ENCODE measurements at regions not wholly inside any gene's neighbourhood (a gene's known extent, or its start where the extent isn't known, plus 50 kb on each side); places are given as distances from the start of the nearest gene placed in this dataset.
"Not testable (repeated sequence)": the region's sequence is repeated elsewhere in the genome, so short reads cannot be mapped to it uniquely, and the experiment has no call there.

GRCh38 chr22:47307326-47307725, 544.9 kb downstream of the TBC1D22A start:
- no peak overlapping the region for H3K4me3 ChIP-seq (ENCODE audit: low read depth, low read length)
- DNase-seq (ENCODE audit: low read depth) = no peak
- TF ChIP-seq, protein P1, sequence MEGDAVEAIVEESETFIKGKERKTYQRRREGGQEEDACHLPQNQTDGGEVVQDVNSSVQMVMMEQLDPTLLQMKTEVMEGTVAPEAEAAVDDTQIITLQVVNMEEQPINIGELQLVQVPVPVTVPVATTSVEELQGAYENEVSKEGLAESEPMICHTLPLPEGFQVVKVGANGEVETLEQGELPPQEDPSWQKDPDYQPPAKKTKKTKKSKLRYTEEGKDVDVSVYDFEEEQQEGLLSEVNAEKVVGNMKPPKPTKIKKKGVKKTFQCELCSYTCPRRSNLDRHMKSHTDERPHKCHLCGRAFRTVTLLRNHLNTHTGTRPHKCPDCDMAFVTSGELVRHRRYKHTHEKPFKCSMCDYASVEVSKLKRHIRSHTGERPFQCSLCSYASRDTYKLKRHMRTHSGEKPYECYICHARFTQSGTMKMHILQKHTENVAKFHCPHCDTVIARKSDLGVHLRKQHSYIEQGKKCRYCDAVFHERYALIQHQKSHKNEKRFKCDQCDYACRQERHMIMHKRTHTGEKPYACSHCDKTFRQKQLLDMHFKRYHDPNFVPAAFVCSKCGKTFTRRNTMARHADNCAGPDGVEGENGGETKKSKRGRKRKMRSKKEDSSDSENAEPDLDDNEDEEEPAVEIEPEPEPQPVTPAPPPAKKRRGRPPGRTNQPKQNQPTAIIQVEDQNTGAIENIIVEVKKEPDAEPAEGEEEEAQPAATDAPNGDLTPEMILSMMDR (IDR thresholded peaks at IDR 0.05; ENCODE audit: control insufficient read depth, extremely low read depth, insufficient read depth) = no peak

- no peak overlapping the region for H3K4me3 ChIP-seq (ENCODE audit: low read depth, low read length)
- DNase-seq (ENCODE audit: low read depth) = no peak
- TF ChIP-seq, protein P1 (IDR thresholded peaks at IDR 0.05; ENCODE audit: control insufficient read depth, extremely low read depth, insufficient read depth) = no peak
Measured at GRCh38 chr22:47304854-47305253, 542.4 kb downstream of the TBC1D22A start.

GRCh38 chr22:47304191-47304831, 541.9 kb downstream of the TBC1D22A start:
- no peak overlapping the region for H3K4me3 ChIP-seq (ENCODE audit: low read depth, low read length)
- no peak for DNase-seq (ENCODE audit: low read depth)
- TF ChIP-seq, protein P1 (IDR thresholded peaks at IDR 0.05; ENCODE audit: control insufficient read depth, extremely low read depth, insufficient read depth) = no peak

DNA sequence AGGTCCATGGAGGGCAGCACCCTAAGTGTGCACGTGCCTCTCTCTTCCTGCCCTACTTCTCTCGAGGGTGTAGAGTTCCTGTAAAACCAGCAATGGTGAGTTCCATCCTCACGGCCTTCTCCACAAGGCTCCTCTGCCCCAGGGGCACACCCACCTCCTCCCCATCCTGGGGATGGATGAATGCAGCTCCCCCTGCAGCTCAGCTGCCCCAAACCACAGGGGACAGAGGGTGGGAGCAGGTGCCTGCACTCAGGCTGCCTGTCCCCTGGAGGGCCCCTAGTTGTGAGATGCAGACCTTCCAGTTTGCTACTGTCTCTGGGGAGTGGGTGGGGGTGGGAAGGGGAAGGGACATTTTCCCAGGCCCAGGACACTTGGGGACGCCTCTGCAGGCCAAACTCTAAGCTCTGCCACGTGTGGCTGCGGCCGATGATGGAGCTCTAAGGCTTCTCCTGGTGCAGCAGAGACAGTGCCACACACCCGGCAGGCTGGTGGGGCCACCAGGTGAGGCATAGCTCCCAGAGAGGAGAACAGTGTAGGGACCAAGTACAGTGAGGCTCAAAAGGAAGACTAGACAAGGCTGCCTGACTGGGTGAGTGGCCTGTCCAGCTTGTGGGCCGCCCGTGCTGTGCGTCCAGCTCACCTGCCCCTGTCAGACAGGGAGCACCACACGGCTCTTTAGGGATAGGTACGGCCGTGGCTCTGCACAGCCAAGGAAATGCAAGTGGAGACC, 540.9 kb downstream of the TBC1D22A start:
- DNase-seq (ENCODE audit: low read depth) = no peak
- TF ChIP-seq, protein P1 (IDR thresholded peaks at IDR 0.05; ENCODE audit: control insufficient read depth, extremely low read depth, insufficient read depth) = no peak
- H3K4me3 ChIP-seq (ENCODE audit: low read depth, low read length) = no peak overlapping the region

- not testable (repeated sequence) for DNase-seq (ENCODE audit: low read depth); H3K4me3 ChIP-seq (ENCODE audit: low read depth, low read length)
Measured at GRCh38 chr22:47302587-47302986, 540.1 kb downstream of the TBC1D22A start.

DNA sequence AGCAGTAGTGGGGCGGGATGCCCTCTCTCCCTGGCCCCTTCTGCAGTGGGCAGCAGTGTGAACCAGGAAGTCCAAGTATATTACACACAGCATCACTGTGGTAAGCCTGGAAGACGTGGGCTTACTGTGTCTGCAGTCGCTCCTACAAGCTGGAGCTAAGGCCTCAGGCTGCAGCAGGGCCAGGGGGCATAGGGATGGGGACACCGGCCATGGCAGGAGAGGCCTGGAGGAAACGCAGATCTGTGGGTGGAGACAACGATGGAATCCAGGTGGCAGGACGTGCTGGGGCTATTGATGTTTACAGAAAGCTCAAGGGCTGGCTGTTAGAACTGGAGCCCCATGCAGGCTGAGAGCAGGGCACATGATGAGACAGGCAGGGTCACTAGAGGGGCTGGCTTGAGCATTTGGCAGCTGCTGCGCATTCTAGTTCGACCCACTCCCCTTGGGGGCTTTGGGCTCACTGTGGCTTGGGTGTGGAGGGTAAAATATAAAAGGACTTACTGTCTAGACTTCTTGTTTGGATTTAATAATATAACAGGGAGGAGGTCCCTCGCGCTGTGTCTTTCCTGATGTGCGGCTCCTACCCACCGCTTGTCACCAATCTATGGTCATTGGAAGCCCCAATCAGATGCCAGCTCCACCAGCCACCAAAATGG, 539.5 kb downstream of the TBC1D22A start:
- TF ChIP-seq, protein P1 (IDR thresholded peaks at IDR 0.05; ENCODE audit: control insufficient read depth, extremely low read depth, insufficient read depth) = no peak
- H3K4me3 ChIP-seq (ENCODE audit: low read depth, low read length) = no peak overlapping the region
- no peak for DNase-seq (ENCODE audit: low read depth)

- DNase-seq (ENCODE audit: low read depth) = no peak
- TF ChIP-seq, protein P1 (IDR thresholded peaks at IDR 0.05; ENCODE audit: control insufficient read depth, extremely low read depth, insufficient read depth) = no peak
- no peak overlapping the region for H3K4me3 ChIP-seq (ENCODE audit: low read depth, low read length)
Measured at GRCh38 chr22:47300698-47301405, 538.4 kb downstream of the TBC1D22A start.
